Esophagus mucosa (tissue), 1 donor: ENCODE measurements at regions not wholly inside any gene's neighbourhood (a gene's known extent, or its start where the extent isn't known, plus 50 kb on each side); places are given as distances from the start of the nearest gene placed in this dataset.

ENCODE experiments used
- ATAC-seq: fragments of 200-7000 bp; cut with Tn5 transposase; one replicate; pipeline ENCODE4 v1.9.1; 2020
- donor health status: DM: yes; HTN: yes; CAD: no.

- ATAC-seq: no peak
Measured at GRCh38 chr9:106677830-106678229, 185.1 kb upstream of the ZNF462 start.

GRCh38 chr9:106678273-106678672, 184.7 kb upstream of the ZNF462 start:
- no peak for ATAC-seq

GRCh38 chr9:106682420-106682819, 180.5 kb upstream of the ZNF462 start:
- ATAC-seq: no peak

GRCh38 chr9:106683454-106683853, 179.5 kb upstream of the ZNF462 start:
- no peak for ATAC-seq

GRCh38 chr9:106684940-106685695, 177.8 kb upstream of the ZNF462 start:
- no peak for ATAC-seq

GRCh38 chr9:106689089-106689488, 173.9 kb upstream of the ZNF462 start:
- ATAC-seq: no peak

GRCh38 chr9:106691627-106692026, 171.3 kb upstream of the ZNF462 start:
- no peak for ATAC-seq

- no peak for ATAC-seq
Measured at GRCh38 chr9:106693558-106693957, 169.4 kb upstream of the ZNF462 start.

GRCh38 chr9:106696804-106697203, 166.2 kb upstream of the ZNF462 start:
- no peak for ATAC-seq

GRCh38 chr9:106697390-106697749, 165.6 kb upstream of the ZNF462 start:
- no peak for ATAC-seq

- peak; percentile 28 for ATAC-seq
Measured at GRCh38 chr9:106697750-106698502, 165.0 kb upstream of the ZNF462 start.

- no peak for ATAC-seq
Measured at GRCh38 chr9:106700676-106701075, 162.3 kb upstream of the ZNF462 start.

- no peak for ATAC-seq
Measured at GRCh38 chr9:106701611-106702010, 161.4 kb upstream of the ZNF462 start.

- no peak for ATAC-seq
Measured at GRCh38 chr9:106704056-106704615, 158.8 kb upstream of the ZNF462 start.

GRCh38 chr9:106707291-106707690, 155.7 kb upstream of the ZNF462 start:
- no peak for ATAC-seq

- ATAC-seq: no peak
Measured at GRCh38 chr9:106707738-106708474, 155.1 kb upstream of the ZNF462 start.

GRCh38 chr9:106708475-106709146, 154.4 kb upstream of the ZNF462 start:
- ATAC-seq: no peak

- no peak for ATAC-seq
Measured at GRCh38 chr9:106712279-106712678, 150.7 kb upstream of the ZNF462 start.

- no peak for ATAC-seq
Measured at GRCh38 chr9:106713206-106713605, 149.8 kb upstream of the ZNF462 start.

GRCh38 chr9:106716820-106717219, 146.1 kb upstream of the ZNF462 start:
- no peak for ATAC-seq

- no peak for ATAC-seq
Measured at GRCh38 chr9:106717686-106718085, 145.3 kb upstream of the ZNF462 start.

GRCh38 chr9:106718936-106719335, 144.0 kb upstream of the ZNF462 start:
- no peak for ATAC-seq
